ENCODE measurements at regions not wholly inside any gene's neighbourhood (a gene's known extent, or its start where the extent isn't known, plus 50 kb on each side); places are given as distances from the start of the nearest gene placed in this dataset.
"Not testable (repeated sequence)": the region's sequence is repeated elsewhere in the genome, so short reads cannot be mapped to it uniquely, and the experiment has no call there.

- WGBS, 2 donors, result 64 to 65% methylated on average over 2 of the region's 2 CpGs
These were observed 196.5 kb upstream of the IRAK1BP1 start for GRCh38 chr6:78670802-78671201.

DNA sequence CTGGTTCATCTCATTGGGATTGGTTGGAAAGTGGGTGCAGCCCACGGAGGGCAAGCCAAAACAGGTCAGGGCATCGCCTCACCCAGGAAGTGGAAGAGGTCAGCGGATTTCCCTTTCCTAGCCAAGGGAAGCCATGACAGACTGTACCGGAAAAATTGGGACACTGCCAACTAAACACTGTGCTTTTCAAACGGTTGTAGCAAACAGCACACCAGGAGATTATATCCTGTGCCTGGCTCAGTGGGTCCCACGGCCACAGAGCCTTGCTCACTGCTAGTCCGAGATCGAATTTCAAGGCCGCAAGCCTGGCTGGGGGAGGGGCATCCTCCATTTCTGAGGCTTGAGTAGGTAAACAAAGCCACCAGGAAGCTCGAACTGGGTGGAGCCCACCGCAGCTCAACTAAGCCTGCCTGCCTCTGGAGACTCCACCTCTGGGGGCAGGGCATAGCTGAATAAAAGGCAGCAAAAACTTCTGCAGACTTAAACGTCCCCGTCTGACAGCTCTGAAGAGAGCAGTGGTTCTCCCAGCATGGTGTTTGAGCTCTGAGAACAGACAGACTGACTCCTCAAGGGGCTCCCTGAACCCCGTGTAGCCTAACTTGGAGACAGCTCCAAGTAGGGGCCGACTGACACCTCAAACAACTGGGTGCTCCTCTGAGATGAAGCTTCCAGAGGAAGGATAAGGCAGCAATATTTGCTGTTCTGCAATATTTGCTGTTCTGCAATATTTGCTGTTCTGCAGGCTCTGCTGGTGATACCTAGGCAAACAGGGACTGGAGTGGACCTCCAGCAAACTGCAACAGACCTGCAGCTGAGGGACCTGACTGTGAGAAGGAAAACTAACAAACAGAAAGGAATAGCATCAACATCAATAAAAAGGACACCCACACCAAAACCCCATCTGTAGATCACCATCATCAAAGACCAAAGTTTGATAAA, 191.0 kb upstream of the IRAK1BP1 start:
- H3K9me3 ChIP-seq, result peaks cover 0 to 11% (median 0%) of the 10 kb centered on the region in 4 donors
- not testable (repeated sequence) for H3K36me3 ChIP-seq; DNase-seq (ENCODE audit: low spot score in 2 of 2); H3K27me3 ChIP-seq; H3K4me1 ChIP-seq; H3K4me3 ChIP-seq; H3K27ac ChIP-seq
- 84 to 91% methylated on average over 13 to 15 of the region's 15 CpGs for WGBS, 2 donors

More at GRCh38 chr6:78670802-78671201, 196.5 kb upstream of the IRAK1BP1 start:
- H3K9me3 ChIP-seq, result peaks cover 0 to 2% (median 0%) of the 10 kb centered on the region in 4 donors
- no peak overlapping the region for H3K4me3 ChIP-seq
- H3K36me3 ChIP-seq, result no peaks in the 10 kb centered on the region
- H3K27me3 ChIP-seq, result no peaks in the 10 kb centered on the region
- no peak overlapping the region for H3K27ac ChIP-seq
- no peak for DNase-seq (ENCODE audit: low spot score in 2 of 2)
- no peaks in the 10 kb centered on the region for H3K4me1 ChIP-seq
- TF ChIP-seq, protein P1, sequence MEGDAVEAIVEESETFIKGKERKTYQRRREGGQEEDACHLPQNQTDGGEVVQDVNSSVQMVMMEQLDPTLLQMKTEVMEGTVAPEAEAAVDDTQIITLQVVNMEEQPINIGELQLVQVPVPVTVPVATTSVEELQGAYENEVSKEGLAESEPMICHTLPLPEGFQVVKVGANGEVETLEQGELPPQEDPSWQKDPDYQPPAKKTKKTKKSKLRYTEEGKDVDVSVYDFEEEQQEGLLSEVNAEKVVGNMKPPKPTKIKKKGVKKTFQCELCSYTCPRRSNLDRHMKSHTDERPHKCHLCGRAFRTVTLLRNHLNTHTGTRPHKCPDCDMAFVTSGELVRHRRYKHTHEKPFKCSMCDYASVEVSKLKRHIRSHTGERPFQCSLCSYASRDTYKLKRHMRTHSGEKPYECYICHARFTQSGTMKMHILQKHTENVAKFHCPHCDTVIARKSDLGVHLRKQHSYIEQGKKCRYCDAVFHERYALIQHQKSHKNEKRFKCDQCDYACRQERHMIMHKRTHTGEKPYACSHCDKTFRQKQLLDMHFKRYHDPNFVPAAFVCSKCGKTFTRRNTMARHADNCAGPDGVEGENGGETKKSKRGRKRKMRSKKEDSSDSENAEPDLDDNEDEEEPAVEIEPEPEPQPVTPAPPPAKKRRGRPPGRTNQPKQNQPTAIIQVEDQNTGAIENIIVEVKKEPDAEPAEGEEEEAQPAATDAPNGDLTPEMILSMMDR (IDR thresholded peaks at IDR 0.05), result no peak
- TF ChIP-seq EP300 (IDR thresholded peaks at IDR 0.05), result no peak
- no peak for TF ChIP-seq POLR2A (IDR thresholded peaks at IDR 0.05)

DNA sequence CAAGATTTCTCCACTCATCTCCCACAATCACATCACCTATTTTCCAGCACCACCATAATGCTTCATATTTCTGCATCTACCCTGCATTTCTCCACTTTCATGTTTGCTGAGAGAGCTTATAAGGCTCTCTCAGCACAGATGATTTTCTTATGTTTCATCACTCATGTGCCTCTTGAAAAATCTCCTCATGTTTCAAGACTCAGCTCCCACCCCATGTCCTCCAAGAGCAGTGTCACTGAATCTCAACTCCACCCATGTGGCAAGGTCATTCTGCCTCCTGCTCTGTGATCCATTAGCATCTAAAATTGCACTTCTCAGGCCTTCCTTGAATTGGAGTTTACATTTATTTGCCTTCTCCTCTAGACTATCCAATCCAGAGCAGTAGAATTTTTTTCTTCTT, 178.7 kb upstream of the IRAK1BP1 start:
- Histone ChIP-seq H3K36me3 (no peaks in the 10 kb centered on the region), H3K27ac (no peak overlapping the region), H3K4me1 (no peaks in the 10 kb centered on the region), H3K27me3 (no peaks in the 10 kb centered on the region), H3K4me3 (no peak overlapping the region), H3K9me3 (no peaks in the 10 kb centered on the region)
- TF ChIP-seq POLR2A (IDR thresholded peaks at IDR 0.05) (no peak), EP300 (IDR thresholded peaks at IDR 0.05) (no peak)
- TF ChIP-seq, protein P1 (IDR thresholded peaks at IDR 0.05), result no peak
- DNase-seq (ENCODE audit: low spot score in 2 of 2), result no peak

DNA sequence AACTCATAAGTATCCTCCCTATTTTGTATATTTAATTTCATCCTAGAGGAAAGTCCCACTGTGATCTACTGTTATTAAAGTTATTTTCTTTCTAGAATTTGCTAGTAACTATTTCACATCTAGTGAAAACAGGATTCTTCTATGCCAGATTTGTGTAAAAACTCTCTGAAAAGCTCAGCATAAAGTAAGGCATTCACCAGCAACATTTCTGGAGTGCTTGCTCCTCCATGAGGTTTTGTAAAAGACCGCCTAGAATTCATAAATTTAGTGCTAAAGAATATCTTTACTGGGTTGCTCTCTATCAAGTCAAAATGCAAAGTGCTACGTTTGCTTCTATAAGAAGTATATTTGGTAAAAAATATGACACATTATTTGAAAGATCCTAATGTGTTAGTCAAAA, 173.5 kb upstream of the IRAK1BP1 start:
- no peak for TF ChIP-seq POLR2A (IDR thresholded peaks at IDR 0.05)
- TF ChIP-seq, protein P1 (IDR thresholded peaks at IDR 0.05), result no peak
- TF ChIP-seq EP300 (IDR thresholded peaks at IDR 0.05), result no peak
- Histone ChIP-seq H3K27me3 (no peaks in the 10 kb centered on the region), H3K4me1 (no peaks in the 10 kb centered on the region), H3K9me3 (no peaks in the 10 kb centered on the region), H3K4me3 (no peak overlapping the region), H3K36me3 (no peaks in the 10 kb centered on the region), H3K27ac (no peak overlapping the region)
- WGBS, 2 donors, result 53 to 56% methylated on average over 2 of the region's 2 CpGs
- no peak for DNase-seq (ENCODE audit: low spot score in 2 of 2)

DNA sequence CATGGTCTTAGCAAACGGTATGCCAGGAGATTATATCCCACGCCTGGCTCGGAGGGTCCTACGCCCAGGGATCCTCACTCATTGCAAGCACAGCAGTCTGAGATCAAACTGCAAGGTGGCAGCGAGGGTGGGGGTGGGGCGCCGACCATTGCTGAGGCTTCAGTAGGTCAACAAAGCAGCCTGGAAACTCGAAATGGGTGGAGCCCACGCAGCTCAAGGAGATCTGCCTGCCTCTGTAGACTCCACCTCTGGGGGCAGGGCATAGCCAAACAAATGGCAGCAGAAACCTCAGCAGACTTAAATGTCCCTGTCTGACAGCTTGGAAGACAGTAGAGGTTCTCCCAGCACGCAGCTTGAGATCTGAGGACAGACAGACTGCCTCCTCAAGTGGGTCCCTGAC, 172.7 kb upstream of the IRAK1BP1 start:
- WGBS, 2 donors, result 82 to 89% methylated on average over 9 to 10 of the region's 10 CpGs
- H3K4me3 ChIP-seq; H3K27me3 ChIP-seq; H3K27ac ChIP-seq; H3K4me1 ChIP-seq; DNase-seq (ENCODE audit: low spot score in 2 of 2); H3K9me3 ChIP-seq; H3K36me3 ChIP-seq: not testable (repeated sequence)

- Histone ChIP-seq H3K27me3 (no peaks in the 10 kb centered on the region), H3K4me3 (no peak overlapping the region), H3K36me3 (no peaks in the 10 kb centered on the region), H3K9me3 (no peaks in the 10 kb centered on the region), H3K27ac (no peak overlapping the region), H3K4me1 (no peaks in the 10 kb centered on the region)
- 74 to 91% methylated on average over 1 of the region's 1 CpG for WGBS, 2 donors
- TF ChIP-seq, protein P1 (IDR thresholded peaks at IDR 0.05), result no peak
- no peak for TF ChIP-seq POLR2A (IDR thresholded peaks at IDR 0.05)
- TF ChIP-seq EP300 (IDR thresholded peaks at IDR 0.05), result no peak
- DNase-seq (ENCODE audit: low spot score in 2 of 2), result no peak
These were observed 166.4 kb upstream of the IRAK1BP1 start for GRCh38 chr6:78700991-78701390.
